Stomach (tissue), 4 donors: ENCODE measurements at regions not wholly inside any gene's neighbourhood (a gene's known extent, or its start where the extent isn't known, plus 50 kb on each side); places are given as distances from the start of the nearest gene placed in this dataset.

Experiments
- EP300 ChIP-seq: sonication (generic); formaldehyde crosslinking; IDR thresholded peaks from one replicate; pipeline ENCODE4 v1.6.1; 2017; ENCODE audit warnings: antibody characterized with exemption
- POLR2AphosphoS5 ChIP-seq, 3 donors: sonication (generic); formaldehyde crosslinking; IDR thresholded peaks; one replicate each; pipeline ENCODE4 v1.6.1; 2016; ENCODE audit warnings: antibody characterized with exemption in 3 of 3
- TF ChIP-seq, protein P1 (sequence below), 7 experiments: fragments of 450-650 bp in 4 of 7; fragments of 200-600 bp in 3 of 7; sonication (generic) in 3 of 7; IDR thresholded peaks; one replicate each; pipeline ENCODE4 v1.5.1; 2016 to 2019; ENCODE audit warnings: antibody characterized with exemption in 7 of 7, control low read depth in 2 of 7, mild to moderate bottlenecking in 1 of 7

DNA sequence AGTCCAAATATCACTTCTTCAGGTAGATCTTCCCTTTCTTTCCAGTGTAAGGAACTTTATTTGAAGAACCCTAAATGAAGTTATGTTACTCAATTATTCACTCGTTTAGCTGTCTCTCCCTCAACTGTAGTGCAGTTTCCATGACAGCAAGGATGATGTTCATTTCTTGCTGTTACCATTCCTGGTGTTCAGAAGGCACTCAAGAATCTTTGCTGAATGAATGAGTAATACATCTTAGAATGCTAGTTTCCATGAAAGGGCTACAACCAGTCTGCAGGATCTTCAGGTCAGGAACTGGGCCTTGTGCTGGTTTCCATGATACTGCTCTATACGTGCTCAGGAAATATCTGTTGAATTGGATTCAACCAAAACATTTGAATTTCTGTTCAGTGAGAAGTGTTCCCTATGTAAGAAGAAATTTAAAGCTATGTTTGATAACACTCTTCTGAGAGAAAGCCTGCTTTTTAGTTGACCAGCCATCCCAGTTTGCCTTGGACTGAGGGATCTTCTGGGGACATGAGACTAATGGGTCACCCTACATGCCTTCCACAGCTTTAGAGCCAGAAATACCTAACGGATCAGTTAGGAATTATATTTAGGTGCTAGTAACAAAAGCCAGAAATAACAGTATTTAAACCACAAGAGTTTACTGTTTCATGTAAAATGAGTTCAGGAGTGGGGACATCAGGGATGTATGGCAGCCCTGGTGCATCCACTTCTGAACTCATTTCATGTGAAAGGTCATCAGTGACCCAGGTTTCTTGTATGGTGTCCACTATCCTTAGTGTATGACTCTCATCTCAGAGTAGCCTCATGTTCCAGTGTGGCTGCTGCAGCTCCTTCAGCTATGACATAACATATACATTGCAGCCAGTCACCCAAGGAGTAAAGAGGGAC lies 500.1 kb upstream of the SGCD start:
- TF ChIP-seq, protein P1, sequence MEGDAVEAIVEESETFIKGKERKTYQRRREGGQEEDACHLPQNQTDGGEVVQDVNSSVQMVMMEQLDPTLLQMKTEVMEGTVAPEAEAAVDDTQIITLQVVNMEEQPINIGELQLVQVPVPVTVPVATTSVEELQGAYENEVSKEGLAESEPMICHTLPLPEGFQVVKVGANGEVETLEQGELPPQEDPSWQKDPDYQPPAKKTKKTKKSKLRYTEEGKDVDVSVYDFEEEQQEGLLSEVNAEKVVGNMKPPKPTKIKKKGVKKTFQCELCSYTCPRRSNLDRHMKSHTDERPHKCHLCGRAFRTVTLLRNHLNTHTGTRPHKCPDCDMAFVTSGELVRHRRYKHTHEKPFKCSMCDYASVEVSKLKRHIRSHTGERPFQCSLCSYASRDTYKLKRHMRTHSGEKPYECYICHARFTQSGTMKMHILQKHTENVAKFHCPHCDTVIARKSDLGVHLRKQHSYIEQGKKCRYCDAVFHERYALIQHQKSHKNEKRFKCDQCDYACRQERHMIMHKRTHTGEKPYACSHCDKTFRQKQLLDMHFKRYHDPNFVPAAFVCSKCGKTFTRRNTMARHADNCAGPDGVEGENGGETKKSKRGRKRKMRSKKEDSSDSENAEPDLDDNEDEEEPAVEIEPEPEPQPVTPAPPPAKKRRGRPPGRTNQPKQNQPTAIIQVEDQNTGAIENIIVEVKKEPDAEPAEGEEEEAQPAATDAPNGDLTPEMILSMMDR (IDR thresholded peaks at IDR 0.05), result no peak
- no peak for TF ChIP-seq POLR2AphosphoS5 (IDR thresholded peaks at IDR 0.05)
- no peak for TF ChIP-seq EP300
